ENCODE measurements at regions not wholly inside any gene's neighbourhood (a gene's known extent, or its start where the extent isn't known, plus 50 kb on each side); places are given as distances from the start of the nearest gene placed in this dataset.

- no peak for DNase-seq
Measured at GRCh38 chrX:45765767-45766166, 565.1 kb upstream of the DIPK2B start.

DNA sequence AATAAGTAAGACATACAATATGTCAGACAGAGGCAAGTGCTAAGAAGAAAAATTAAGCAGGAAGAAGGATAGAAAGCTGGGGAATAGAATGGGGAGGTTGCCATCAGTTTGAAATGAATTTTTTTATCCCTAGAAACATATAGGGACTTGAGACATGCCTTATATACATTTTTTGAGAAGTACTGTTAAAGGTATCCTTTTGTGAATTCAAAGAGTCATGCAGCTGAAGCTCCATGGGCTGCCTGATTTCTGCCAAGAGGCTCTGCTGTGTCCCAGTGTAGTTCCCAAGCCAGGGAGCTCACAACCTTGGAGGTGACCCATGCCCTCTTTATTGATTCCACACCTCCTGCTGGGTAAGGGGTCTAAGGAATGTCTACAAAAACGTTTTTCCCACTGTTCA lies 564.6 kb upstream of the DIPK2B start:
- DNase-seq: no peak

- no peak for DNase-seq
Measured at GRCh38 chrX:45762699-45763647, 562.3 kb upstream of the DIPK2B start.

DNA sequence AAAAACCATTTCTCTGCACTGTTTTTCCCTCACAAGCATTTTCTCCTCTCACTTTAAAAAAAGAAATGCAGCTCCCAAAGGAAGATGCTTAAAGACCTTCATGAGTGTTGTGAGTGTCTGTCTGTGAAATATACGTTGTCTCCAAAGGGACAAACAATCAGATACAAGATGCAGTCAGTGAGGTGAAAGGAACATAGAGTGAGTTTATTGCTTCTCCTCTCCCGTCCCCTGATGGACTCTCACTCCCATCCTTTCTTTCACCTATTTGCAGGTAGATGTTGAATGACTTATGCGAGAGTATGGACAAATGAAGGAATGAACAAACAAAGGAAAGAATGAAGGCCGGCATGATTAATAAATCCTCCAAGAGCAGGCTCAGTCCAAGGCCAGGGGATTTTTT lies 561.2 kb upstream of the DIPK2B start:
- no peak for DNase-seq

DNA sequence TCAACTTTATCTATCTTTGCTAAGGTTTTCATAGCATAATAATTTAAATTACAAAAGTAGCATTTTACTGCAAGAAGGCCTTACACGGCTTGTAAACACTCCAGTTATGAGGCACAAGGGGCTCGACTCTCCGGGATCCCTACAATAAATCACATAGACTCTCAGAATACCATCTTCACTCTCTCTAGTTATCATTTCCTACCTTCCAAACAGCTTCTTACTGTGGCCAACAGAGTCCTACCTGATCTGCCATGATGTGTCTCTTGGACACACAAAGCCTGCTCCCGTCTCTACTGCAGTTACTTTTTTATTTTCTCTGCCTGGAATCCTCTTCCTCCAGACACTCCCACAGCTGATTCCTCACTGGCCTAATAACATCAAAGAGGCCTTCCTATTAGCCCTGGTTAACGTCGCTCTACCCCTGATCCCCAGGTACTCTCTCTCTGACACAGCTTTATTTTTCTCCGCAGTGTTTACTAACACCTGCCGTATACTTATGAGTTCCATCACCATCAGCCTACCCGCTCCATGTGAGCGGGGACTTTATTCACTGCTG lies 559.6 kb upstream of the DIPK2B start:
- no peak for DNase-seq

- DNase-seq: peak; percentile 32
Measured at GRCh38 chrX:45758738-45759397, 558.2 kb upstream of the DIPK2B start.

DNA sequence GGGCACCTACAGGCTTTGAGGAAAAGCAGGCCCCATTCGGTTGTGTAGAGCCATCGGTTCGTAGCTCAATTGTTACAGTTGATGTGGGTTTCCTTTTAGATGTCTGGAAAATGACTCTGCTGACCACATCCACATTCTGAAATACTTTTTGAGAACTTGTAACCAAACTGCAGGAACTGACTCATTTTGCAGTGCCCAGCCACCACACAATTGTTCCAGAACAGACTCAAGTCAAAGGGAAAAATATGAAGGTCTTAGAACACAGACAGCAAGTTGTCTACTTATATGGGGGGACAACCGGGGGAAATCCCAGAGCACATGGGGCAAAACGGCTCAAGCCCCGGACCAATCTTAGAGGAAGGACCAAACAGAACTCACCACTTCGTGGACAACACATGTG lies 557.6 kb upstream of the DIPK2B start:
- peak; percentile 89 for DNase-seq

DNA sequence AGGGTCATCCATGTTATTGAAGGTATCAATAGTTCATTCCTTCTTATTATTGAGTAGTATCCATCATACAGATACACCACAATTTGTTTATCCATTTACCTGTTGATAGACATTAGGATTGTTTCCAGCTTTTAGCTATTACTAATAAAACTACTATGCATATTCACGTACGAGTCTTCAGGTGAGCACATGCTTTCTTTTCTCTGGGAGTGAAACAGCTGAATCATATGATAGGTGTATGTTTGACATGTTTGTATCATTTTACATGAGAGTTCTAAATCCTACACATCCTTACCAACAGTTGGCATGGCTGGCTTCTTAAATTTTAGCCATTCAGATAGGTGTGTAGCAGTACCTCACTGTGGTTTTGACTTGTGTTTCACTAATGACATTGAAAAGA lies 556.6 kb upstream of the DIPK2B start:
- DNase-seq: no peak

DNA sequence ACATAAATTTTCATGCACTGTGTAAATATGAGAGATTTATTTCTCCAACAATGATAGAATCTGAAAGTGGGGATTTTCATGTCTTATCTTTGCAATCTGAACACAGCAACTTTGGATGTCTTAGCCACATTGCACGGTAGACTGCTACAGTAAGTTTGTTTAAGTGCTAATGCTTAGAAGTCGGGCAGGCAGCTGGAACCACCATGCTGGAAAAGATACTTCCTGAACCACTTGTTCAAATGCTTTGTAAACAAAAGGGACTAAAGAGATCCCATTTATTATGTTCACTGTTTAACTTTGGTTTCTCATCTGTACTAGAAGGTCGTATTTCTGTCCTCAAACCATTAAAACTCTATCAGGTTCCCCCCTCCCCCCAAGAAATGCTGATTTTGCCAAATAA lies 555.9 kb upstream of the DIPK2B start:
- no peak for DNase-seq

DNA sequence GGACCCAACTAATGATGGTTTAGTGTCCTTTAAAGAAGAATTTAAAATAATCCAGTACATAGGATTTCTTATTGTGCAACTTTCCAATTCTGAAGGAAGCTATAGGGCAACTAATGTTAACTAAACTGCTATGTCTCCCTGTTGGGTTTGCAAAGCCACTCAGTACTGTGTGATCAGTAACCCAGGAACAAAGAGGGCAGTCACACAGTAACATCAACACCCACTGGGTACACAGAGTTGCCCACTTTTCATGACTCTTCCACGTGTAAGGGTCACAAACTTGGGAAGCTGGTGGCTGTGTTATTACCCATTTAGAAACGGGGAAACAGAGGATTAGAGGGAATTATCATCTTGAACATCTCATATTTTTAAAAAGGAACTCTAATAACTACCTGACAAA lies 555.0 kb upstream of the DIPK2B start:
- no peak for DNase-seq

GRCh38 chrX:45751156-45751555 lies 550.5 kb upstream of the DIPK2B start:
- DNase-seq: no peak

GRCh38 chrX:45750639-45751038 lies 550.0 kb upstream of the DIPK2B start:
- no peak for DNase-seq

DNA sequence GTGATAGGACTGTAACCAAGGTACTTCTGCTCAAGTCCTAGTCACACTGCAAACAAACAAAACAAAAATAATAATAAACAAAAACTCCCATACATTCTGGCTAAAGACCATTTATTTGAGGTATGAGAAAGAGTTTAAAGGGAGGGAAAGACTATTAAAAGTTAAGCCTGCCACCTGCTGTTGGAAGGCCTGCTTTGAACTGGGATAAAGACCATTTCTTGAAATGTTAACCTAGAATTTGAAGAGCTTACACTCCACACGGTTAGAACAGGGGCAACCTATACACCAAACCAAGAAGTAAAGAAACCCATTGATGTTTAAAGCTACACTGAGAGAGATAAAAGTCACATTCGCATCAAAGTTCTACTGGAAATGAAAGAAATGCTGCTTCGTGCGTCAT lies 548.7 kb upstream of the DIPK2B start:
- DNase-seq: no peak

DNA sequence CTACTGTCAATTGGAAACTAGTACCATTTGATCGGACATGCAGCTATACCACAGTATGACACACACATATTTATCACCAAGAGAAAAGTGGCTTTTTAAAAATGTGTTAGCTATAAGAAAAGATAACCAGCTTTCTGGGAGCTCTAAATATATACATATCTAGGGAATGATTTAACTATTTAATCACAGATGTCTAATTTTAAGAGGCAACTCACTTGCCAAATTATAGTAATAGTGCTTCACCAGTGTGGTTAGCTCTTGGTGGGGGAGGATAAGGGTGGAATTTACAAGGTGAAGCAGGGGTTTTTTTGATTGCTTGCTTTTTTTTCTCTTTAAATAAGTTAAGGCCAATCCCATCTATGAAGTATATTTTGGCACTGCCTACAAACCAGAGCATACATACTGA lies 547.7 kb upstream of the DIPK2B start:
- DNase-seq: no peak

DNA sequence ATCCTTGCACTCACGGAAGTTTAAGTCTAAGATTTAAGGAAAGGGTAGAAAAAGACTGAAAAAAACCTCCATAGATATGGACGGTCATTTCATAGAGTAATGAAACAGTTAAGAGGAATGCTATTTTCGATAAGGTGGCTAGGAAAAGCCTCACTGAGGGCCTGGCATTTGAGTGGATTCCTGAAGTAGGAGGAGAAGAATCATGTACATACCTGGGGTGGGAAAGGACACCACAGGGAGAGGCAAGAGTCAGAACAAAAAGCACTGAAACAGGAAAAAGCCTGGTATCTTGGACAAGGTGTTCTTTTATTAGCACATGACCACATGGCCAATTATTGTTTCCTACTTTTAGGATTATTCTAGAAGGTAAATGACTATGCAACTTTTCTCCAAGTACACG lies 547.2 kb upstream of the DIPK2B start:
- DNase-seq: no peak

DNA sequence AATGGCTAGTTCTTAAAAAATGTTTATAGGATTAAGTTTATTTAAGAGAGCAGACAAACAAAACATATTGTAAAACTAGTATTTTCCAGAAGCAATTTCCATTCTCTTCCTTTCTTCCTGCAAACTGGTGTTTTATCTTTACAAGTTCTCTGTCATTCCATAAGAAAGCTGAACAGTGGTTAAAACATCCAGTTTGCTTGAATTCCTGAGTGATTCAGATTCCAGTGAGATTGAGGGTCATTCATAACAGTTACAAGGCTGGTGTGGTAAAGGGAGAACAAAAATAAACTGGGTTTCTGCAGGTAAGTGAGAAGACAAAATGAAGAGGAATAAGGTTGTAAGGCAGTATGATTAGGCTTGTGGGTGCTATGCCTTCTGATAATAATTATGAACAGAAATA lies 544.8 kb upstream of the DIPK2B start:
- no peak for DNase-seq

- DNase-seq: no peak
Measured at GRCh38 chrX:45743906-45744625, 543.4 kb upstream of the DIPK2B start.

DNA sequence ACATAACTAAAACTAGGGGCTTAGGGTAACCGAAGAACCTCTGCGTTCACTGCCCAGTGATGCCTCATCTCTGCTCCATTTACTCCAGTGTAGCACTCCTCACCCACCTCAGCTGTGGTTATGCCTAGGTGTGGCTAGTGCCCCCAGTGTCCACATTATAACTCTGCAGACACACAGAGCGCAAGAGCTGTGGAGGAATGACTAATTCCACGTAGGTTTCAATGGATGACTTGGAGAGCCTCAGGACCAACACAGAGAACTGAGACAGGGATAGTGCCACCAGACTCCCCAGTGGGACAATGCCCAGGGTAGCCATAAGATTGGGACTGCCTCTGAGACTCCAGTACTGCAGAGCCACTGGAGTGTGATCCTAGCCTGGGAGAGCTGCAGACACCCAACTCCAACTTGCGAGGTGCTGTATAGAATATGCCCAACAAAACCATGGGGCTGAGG lies 542.4 kb upstream of the DIPK2B start:
- DNase-seq: peak; percentile 35

GRCh38 chrX:45740291-45740690 lies 539.6 kb upstream of the DIPK2B start:
- DNase-seq: no peak

DNA sequence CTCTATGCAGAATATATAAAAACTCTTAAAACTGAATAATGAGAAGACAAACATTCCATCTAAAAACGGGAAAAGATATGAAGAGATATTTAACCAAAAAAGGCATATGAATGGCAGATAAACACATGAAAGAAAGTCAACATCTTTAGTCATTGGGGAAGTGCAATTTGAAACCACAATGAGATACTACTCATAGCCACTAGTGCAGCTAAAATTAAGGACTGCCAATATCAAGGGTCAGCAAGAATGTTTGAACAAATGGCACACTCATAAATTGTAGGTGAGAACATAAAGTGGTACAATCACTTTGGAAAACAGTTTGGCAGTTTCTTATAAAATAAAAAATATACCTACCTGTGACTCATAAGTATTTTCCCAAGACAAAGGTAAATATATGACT lies 534.9 kb upstream of the DIPK2B start:
- no peak for DNase-seq

DNA sequence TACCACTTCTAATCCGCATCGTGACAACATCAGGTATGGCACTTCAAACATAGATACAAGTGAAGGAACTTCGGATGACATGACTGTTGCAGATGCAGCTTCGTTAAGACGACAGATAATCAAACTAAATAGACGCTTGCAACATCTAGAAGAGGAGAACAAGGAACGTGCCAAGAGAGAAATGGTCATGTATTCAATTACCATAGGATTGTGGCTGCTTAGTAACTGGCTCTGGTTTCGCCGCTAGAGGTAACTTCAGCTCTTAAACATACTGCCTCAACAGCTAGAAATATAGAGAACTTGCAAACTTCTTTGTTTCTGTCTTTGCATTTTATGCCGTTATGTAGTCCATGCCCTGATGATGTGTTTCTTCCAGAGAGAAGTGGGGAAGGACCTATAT lies 530.8 kb upstream of the DIPK2B start:
- no peak for DNase-seq

- DNase-seq: no peak
Measured at GRCh38 chrX:45727761-45728160, 527.1 kb upstream of the DIPK2B start.

DNA sequence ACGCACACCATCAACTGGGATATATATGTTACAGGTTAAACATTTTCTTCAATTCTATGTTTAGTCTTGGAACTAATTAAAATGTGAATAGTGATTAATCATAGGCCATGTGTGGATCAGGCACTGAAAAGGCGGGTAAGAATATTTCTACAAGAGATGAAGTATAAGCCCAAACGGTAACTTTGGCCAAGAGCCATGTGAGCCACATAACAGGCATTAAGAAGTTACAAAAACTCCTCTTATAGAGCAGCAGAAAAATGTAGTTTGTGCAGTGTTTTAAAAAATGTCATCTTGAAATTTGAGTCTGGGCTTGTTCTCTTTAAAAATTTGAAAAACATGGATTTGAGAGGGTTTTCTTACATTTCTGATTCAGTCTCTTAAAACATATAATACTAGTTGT lies 521.8 kb upstream of the DIPK2B start:
- DNase-seq: no peak
